ENCODE measurements at regions not wholly inside any gene's neighbourhood (a gene's known extent, or its start where the extent isn't known, plus 50 kb on each side); places are given as distances from the start of the nearest gene placed in this dataset.

GRCh38 chr15:87145696-87146095, 1066.0 kb downstream of the AGBL1 start:
- Histone ChIP-seq H3K4me1 (ENCODE audit: insufficient read depth) (no peaks in the 10 kb centered on the region), H3F3A (replicated peaks; ENCODE audit: low read depth) (no peaks in the 10 kb centered on the region), H2AFZ (no peak overlapping the region), H3K9me2 (ENCODE audit: insufficient read depth) (peaks cover 3% of the 10 kb centered on the region; the same call in 1 of the 2 replicates), H3K4me2 (no peak overlapping the region), H3K27me3 (ENCODE audit: insufficient read depth) (no peaks in the 10 kb centered on the region), H4K20me1 (replicated peaks; ENCODE audit: insufficient read depth) (no peaks in the 10 kb centered on the region), H3K27ac (ENCODE audit: low read depth) (no peak overlapping the region), H3K36me3 (ENCODE audit: insufficient read depth) (no peaks in the 10 kb centered on the region), H3K4me3 (no peak overlapping the region), H3K79me2 (replicated peaks; ENCODE audit: insufficient read depth) (no peaks in the 10 kb centered on the region)
- DNase-seq (ENCODE audit: low spot score) (no peak), ATAC-seq (no peak)
- peaks cover 5% of the 10 kb centered on the region; the same call in 1 of the 3 replicates for H3K4me1 Mint-ChIP-seq
- H3K4me3 Mint-ChIP-seq, result no peak overlapping the region
- H3K27ac Mint-ChIP-seq, result no peak overlapping the region
- peaks cover 12% of the 10 kb centered on the region for H3K9me3 Mint-ChIP-seq
- H3K27me3 Mint-ChIP-seq (ENCODE audit: insufficient read depth, low read depth, poor library complexity), result no peaks in the 10 kb centered on the region
- TF ChIP-seq, protein P1, sequence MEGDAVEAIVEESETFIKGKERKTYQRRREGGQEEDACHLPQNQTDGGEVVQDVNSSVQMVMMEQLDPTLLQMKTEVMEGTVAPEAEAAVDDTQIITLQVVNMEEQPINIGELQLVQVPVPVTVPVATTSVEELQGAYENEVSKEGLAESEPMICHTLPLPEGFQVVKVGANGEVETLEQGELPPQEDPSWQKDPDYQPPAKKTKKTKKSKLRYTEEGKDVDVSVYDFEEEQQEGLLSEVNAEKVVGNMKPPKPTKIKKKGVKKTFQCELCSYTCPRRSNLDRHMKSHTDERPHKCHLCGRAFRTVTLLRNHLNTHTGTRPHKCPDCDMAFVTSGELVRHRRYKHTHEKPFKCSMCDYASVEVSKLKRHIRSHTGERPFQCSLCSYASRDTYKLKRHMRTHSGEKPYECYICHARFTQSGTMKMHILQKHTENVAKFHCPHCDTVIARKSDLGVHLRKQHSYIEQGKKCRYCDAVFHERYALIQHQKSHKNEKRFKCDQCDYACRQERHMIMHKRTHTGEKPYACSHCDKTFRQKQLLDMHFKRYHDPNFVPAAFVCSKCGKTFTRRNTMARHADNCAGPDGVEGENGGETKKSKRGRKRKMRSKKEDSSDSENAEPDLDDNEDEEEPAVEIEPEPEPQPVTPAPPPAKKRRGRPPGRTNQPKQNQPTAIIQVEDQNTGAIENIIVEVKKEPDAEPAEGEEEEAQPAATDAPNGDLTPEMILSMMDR (conservative IDR thresholded peaks at IDR 0.05; ENCODE audit: low read depth in 2 of 2), result no peak
- TF ChIP-seq, protein P2, sequence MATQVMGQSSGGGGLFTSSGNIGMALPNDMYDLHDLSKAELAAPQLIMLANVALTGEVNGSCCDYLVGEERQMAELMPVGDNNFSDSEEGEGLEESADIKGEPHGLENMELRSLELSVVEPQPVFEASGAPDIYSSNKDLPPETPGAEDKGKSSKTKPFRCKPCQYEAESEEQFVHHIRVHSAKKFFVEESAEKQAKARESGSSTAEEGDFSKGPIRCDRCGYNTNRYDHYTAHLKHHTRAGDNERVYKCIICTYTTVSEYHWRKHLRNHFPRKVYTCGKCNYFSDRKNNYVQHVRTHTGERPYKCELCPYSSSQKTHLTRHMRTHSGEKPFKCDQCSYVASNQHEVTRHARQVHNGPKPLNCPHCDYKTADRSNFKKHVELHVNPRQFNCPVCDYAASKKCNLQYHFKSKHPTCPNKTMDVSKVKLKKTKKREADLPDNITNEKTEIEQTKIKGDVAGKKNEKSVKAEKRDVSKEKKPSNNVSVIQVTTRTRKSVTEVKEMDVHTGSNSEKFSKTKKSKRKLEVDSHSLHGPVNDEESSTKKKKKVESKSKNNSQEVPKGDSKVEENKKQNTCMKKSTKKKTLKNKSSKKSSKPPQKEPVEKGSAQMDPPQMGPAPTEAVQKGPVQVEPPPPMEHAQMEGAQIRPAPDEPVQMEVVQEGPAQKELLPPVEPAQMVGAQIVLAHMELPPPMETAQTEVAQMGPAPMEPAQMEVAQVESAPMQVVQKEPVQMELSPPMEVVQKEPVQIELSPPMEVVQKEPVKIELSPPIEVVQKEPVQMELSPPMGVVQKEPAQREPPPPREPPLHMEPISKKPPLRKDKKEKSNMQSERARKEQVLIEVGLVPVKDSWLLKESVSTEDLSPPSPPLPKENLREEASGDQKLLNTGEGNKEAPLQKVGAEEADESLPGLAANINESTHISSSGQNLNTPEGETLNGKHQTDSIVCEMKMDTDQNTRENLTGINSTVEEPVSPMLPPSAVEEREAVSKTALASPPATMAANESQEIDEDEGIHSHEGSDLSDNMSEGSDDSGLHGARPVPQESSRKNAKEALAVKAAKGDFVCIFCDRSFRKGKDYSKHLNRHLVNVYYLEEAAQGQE (IDR thresholded peaks at IDR 0.05; ENCODE audit: unreplicated experiment), result no peak
- no peak for TF ChIP-seq EZH2 (IDR thresholded peaks at IDR 0.05; ENCODE audit: low read depth, unreplicated experiment)
- TF ChIP-seq NANOG (IDR thresholded peaks at IDR 0.05; ENCODE audit: borderline replicate concordance), result no peak
- TF ChIP-seq, protein P3, sequence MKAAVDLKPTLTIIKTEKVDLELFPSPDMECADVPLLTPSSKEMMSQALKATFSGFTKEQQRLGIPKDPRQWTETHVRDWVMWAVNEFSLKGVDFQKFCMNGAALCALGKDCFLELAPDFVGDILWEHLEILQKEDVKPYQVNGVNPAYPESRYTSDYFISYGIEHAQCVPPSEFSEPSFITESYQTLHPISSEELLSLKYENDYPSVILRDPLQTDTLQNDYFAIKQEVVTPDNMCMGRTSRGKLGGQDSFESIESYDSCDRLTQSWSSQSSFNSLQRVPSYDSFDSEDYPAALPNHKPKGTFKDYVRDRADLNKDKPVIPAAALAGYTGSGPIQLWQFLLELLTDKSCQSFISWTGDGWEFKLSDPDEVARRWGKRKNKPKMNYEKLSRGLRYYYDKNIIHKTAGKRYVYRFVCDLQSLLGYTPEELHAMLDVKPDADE (IDR thresholded peaks at IDR 0.05), result no peak
- peaks cover 5% of the 10 kb centered on the region; the same call in 2 of the 3 replicates for H3K36me3 Mint-ChIP-seq (ENCODE audit: low read depth)

- Histone ChIP-seq H3K4me3 (no peak overlapping the region), H3K4me2 (no peak overlapping the region), H4K20me1 (replicated peaks; ENCODE audit: insufficient read depth) (no peaks in the 10 kb centered on the region), H3K36me3 (ENCODE audit: insufficient read depth) (no peaks in the 10 kb centered on the region), H3F3A (replicated peaks; ENCODE audit: low read depth) (no peaks in the 10 kb centered on the region), H2AFZ (0 out of 2 replicates have a peak overlapping the region, but pooled peaks have one; percentile 30), H3K27me3 (ENCODE audit: insufficient read depth) (no peaks in the 10 kb centered on the region), H3K27ac (ENCODE audit: low read depth) (no peak overlapping the region), H3K79me2 (replicated peaks; ENCODE audit: insufficient read depth) (no peaks in the 10 kb centered on the region), H3K4me1 (ENCODE audit: insufficient read depth) (no peaks in the 10 kb centered on the region), H3K9me2 (ENCODE audit: insufficient read depth) (peaks cover 3% of the 10 kb centered on the region; the same call in 1 of the 2 replicates)
- TF ChIP-seq, protein P1 (conservative IDR thresholded peaks at IDR 0.05; ENCODE audit: low read depth in 2 of 2), result no peak
- DNase-seq (ENCODE audit: low spot score), result no peak
- no peak for ATAC-seq
- peaks cover 12% of the 10 kb centered on the region for H3K9me3 Mint-ChIP-seq
- H3K27me3 Mint-ChIP-seq (ENCODE audit: insufficient read depth, low read depth, poor library complexity), result no peaks in the 10 kb centered on the region
- H3K4me3 Mint-ChIP-seq, result no peak overlapping the region
- peaks cover 5% of the 10 kb centered on the region; the same call in 1 of the 3 replicates for H3K4me1 Mint-ChIP-seq
- H3K36me3 Mint-ChIP-seq (ENCODE audit: low read depth), result peaks cover 5% of the 10 kb centered on the region; the same call in 2 of the 3 replicates
- no peak overlapping the region for H3K27ac Mint-ChIP-seq
Measured at GRCh38 chr15:87144775-87145174, 1065.1 kb downstream of the AGBL1 start.
